Thoracic aorta (tissue), 2 donors: ENCODE measurements at regions not wholly inside any gene's neighbourhood (a gene's known extent, or its start where the extent isn't known, plus 50 kb on each side); places are given as distances from the start of the nearest gene placed in this dataset.

ENCODE experiments used
- ATAC-seq: fragments of 150-250 bp; one replicate; pipeline ENCODE4 v1.8.0; 2017; ENCODE audit warnings: low read depth; ENCODE audit not compliant: insufficient number of reproducible peaks, low FRiP score
- DNase-seq: peaks from one replicate; pipeline ENCODE4 v3.0.0-alpha.2; 2020; ENCODE audit warnings: low spot score
- H3K27ac ChIP-seq, 2 donors: fragments of 200-600 bp; sonication (generic); 1 replicate in 1 of 2; 2 replicates in 1 of 2; pipeline ENCODE4 v1.5.1; 2016; ENCODE audit warnings: mild to moderate bottlenecking in 2 of 2, moderate library complexity in 2 of 2
- H3K27me3 ChIP-seq: fragments of 200-600 bp; sonication (generic); replicated peaks from 2 replicates; pipeline ENCODE4 v1.6.0; 2016; ENCODE audit warnings: mild to moderate bottlenecking; ENCODE audit not compliant: insufficient read depth
- H3K36me3 ChIP-seq: fragments of 200-600 bp; sonication (generic); one replicate; pipeline ENCODE4 v1.5.1; 2016
- H3K4me1 ChIP-seq, 2 donors: fragments of 200-600 bp; sonication (generic); 1 replicate in 1 of 2; 2 replicates in 1 of 2; pipeline versions ENCODE4 v1.5.1 to v1.6.0; 2016; ENCODE audit warnings: low read depth in 2 of 2, mild to moderate bottlenecking in 1 of 2; ENCODE audit not compliant: control insufficient read depth in 1 of 2
- H3K4me3 ChIP-seq: fragments of 200-600 bp; sonication (generic); 2 replicates; pipeline ENCODE4 v1.5.1; 2016; ENCODE audit warnings: mild to moderate bottlenecking
- H3K9me3 ChIP-seq: fragments of 200-600 bp; sonication (generic); 2 replicates; pipeline ENCODE4 v1.5.1; 2016
- TF ChIP-seq, protein P1 (sequence below): fragments of 200-600 bp; sonication (generic); IDR thresholded peaks from one replicate; pipeline ENCODE4 v1.5.1; 2019; ENCODE audit warnings: antibody characterized with exemption

GRCh38 chr6:14626556-14626955 lies 509.0 kb downstream of the CD83 start:
- ATAC-seq (no peak), DNase-seq (no peak)
- peaks cover 0 to 7% of the 10 kb centered on the region in 2 donors for H3K4me1 ChIP-seq
- no peak overlapping the region for H3K27ac ChIP-seq
- no peak overlapping the region for H3K4me3 ChIP-seq
- no peaks in the 10 kb centered on the region for H3K9me3 ChIP-seq
- H3K36me3 ChIP-seq, result no peaks in the 10 kb centered on the region
- no peaks in the 10 kb centered on the region for H3K27me3 ChIP-seq
- TF ChIP-seq, protein P1, sequence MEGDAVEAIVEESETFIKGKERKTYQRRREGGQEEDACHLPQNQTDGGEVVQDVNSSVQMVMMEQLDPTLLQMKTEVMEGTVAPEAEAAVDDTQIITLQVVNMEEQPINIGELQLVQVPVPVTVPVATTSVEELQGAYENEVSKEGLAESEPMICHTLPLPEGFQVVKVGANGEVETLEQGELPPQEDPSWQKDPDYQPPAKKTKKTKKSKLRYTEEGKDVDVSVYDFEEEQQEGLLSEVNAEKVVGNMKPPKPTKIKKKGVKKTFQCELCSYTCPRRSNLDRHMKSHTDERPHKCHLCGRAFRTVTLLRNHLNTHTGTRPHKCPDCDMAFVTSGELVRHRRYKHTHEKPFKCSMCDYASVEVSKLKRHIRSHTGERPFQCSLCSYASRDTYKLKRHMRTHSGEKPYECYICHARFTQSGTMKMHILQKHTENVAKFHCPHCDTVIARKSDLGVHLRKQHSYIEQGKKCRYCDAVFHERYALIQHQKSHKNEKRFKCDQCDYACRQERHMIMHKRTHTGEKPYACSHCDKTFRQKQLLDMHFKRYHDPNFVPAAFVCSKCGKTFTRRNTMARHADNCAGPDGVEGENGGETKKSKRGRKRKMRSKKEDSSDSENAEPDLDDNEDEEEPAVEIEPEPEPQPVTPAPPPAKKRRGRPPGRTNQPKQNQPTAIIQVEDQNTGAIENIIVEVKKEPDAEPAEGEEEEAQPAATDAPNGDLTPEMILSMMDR, result no peak

GRCh38 chr6:14630016-14630415 lies 512.4 kb downstream of the CD83 start:
- H3K27ac ChIP-seq, result no peak overlapping the region
- H3K4me3 ChIP-seq, result no peak overlapping the region
- no peaks in the 10 kb centered on the region for H3K4me1 ChIP-seq
- DNase-seq, result no peak
- H3K9me3 ChIP-seq, result no peaks in the 10 kb centered on the region
- no peaks in the 10 kb centered on the region for H3K36me3 ChIP-seq
- TF ChIP-seq, protein P1, result no peak
- H3K27me3 ChIP-seq, result no peaks in the 10 kb centered on the region
- no peak for ATAC-seq

DNA sequence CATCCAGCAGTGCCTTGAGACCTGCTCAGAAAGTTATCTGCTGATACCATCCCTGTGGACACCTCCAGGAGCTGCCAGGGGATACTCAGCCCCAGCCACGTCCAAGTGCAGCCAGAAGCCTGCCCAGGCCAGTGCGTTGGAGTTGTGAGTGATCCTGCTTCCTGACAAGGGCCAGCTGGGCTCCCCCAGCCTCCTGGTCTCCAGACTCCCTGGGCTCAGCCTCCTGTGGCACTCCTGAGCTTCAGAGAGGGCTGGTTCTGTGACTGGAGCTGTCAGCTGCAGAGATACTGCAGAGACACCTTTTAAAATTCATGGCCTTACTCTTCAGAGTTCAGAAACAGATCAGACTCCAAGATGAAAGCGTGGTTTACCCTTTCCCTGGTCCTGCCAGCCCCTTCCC lies 515.9 kb downstream of the CD83 start:
- Histone ChIP-seq H3K27ac (no peak overlapping the region), H3K27me3 (no peaks in the 10 kb centered on the region), H3K4me3 (no peak overlapping the region), H3K9me3 (no peaks in the 10 kb centered on the region), H3K36me3 (no peaks in the 10 kb centered on the region), H3K4me1 (peaks cover 0 to 3% of the 10 kb centered on the region in 2 donors)
- DNase-seq (no peak), ATAC-seq (no peak)
- TF ChIP-seq, protein P1, result no peak

- peaks cover 5 to 9% of the 10 kb centered on the region in 2 donors for H3K4me1 ChIP-seq
- H3K4me3 ChIP-seq, result no peak overlapping the region
- ATAC-seq (no peak), DNase-seq (no peak)
- H3K36me3 ChIP-seq, result no peaks in the 10 kb centered on the region
- H3K27me3 ChIP-seq, result no peaks in the 10 kb centered on the region
- TF ChIP-seq, protein P1, result no peak
- no peaks in the 10 kb centered on the region for H3K9me3 ChIP-seq
- H3K27ac ChIP-seq, result no peak overlapping the region
Measured at GRCh38 chr6:14634072-14634471, 516.5 kb downstream of the CD83 start.

DNA sequence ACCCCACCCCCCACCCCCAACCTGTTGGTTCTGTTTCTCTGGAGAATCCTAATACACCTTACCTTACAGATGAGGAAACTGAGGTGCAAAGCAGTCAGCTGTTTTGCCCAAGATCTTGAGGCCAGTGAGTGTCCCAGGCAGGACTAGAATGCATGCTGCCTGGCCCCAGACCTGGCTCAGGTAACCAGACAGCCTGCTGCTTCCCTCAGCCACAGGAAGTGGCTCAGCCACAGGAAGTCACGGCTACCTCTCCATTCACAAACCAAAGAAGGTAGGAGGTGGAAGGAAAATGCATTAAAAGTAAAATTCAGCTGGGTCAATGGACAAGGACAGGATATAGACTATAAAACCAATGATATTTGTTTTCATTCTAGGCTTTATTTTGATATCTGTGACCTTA lies 517.6 kb downstream of the CD83 start:
- DNase-seq (no peak), ATAC-seq (no peak)
- TF ChIP-seq, protein P1, result no peak

More for the DNA sequence above, 517.6 kb downstream of the CD83 start:
- H3K27me3 ChIP-seq, result no peaks in the 10 kb centered on the region
- H3K9me3 ChIP-seq, result no peaks in the 10 kb centered on the region
- no peak overlapping the region for H3K27ac ChIP-seq
- peaks cover 11 to 15% of the 10 kb centered on the region in 2 donors for H3K4me1 ChIP-seq
- H3K36me3 ChIP-seq, result no peaks in the 10 kb centered on the region
- no peak overlapping the region for H3K4me3 ChIP-seq
